Gastrocnemius medialis (tissue), 4 donors: ENCODE measurements at regions not wholly inside any gene's neighbourhood (a gene's known extent, or its start where the extent isn't known, plus 50 kb on each side); places are given as distances from the start of the nearest gene placed in this dataset.

Experiments used
- ATAC-seq, 2 donors: fragments of 150-250 bp; one replicate each; pipeline ENCODE4 v1.9.1; 2016
- DNase-seq, 2 donors: peaks; one replicate each; pipeline ENCODE4 v3.0.0-alpha.2; 2019
- H3K27ac ChIP-seq, 4 donors: fragments of 200-600 bp; sonication (generic); 1 replicate in 1 of 4; 2 replicates in 3 of 4; pipeline ENCODE4 v1.5.1; 2016 to 2018; ENCODE audit warnings: mild to moderate bottlenecking in 2 of 4, moderate library complexity in 1 of 4
- H3K27me3 ChIP-seq, 3 donors: fragments of 200-600 bp; sonication (generic) in 2 of 3; 1 replicate in 1 of 3; 2 replicates in 2 of 3; pipeline versions ENCODE4 v1.5.1 to v1.6.0; 2016 to 2019; ENCODE audit warnings: mild to moderate bottlenecking in 1 of 3, moderate library complexity in 1 of 3
- H3K36me3 ChIP-seq, 2 donors: fragments of 200-600 bp; sonication (generic) in 1 of 2; one replicate each; pipeline ENCODE4 v1.5.1; 2017 to 2018
- H3K4me1 ChIP-seq, 2 donors: fragments of 200-600 bp; sonication (generic) in 1 of 2; one replicate each; pipeline ENCODE4 v1.5.1; 2016 to 2017; ENCODE audit warnings: mild to moderate bottlenecking in 2 of 2
- H3K4me3 ChIP-seq, 4 donors: fragments of 200-600 bp; sonication (generic) in 3 of 4; 1 replicate in 1 of 4; 2 replicates in 3 of 4; pipeline ENCODE4 v1.5.1; 2016 to 2019; ENCODE audit warnings: mild to moderate bottlenecking in 2 of 4
- H3K9me3 ChIP-seq, 3 donors: fragments of 200-600 bp; sonication (generic) in 2 of 3; 1 replicate in 1 of 3; 2 replicates in 2 of 3; pipeline ENCODE4 v1.5.1; 2016 to 2019
- CTCF ChIP-seq, 5 experiments: fragments of 450-650 bp in 3 of 5; fragments of 200-600 bp in 2 of 5; sonication (generic) in 2 of 5; IDR thresholded peaks in 4 of 5; conservative IDR thresholded peaks in 1 of 5; 1 replicate in 4 of 5; 2 replicates in 1 of 5; pipeline ENCODE4 v1.5.1; 2016 to 2019; ENCODE audit warnings: antibody characterized with exemption in 5 of 5, mild to moderate bottlenecking in 3 of 5, moderate library complexity in 3 of 5
- POLR2A ChIP-seq, 2 donors: fragments of 450-650 bp; IDR thresholded peaks; one replicate each; pipeline ENCODE4 v1.6.1; 2017; ENCODE audit warnings: antibody characterized with exemption in 2 of 2, mild to moderate bottlenecking in 2 of 2, moderate library complexity in 2 of 2
- in situ Hi-C, 4 donors: fragments of 200-750 bp; cut with MboI; loops; one replicate each; pipeline versions ENCODE4 v1.15.0 to v1.8.0; 2017; ENCODE audit warnings: low sequenced_read_pairs in 4 of 4
- intact Hi-C: fragments of 100-400 bp; cut with DNase I; formaldehyde crosslinking; loops from one replicate; pipeline ENCODE4 v1.15.1; 2023; ENCODE audit warnings: low total_unique reads

DNA sequence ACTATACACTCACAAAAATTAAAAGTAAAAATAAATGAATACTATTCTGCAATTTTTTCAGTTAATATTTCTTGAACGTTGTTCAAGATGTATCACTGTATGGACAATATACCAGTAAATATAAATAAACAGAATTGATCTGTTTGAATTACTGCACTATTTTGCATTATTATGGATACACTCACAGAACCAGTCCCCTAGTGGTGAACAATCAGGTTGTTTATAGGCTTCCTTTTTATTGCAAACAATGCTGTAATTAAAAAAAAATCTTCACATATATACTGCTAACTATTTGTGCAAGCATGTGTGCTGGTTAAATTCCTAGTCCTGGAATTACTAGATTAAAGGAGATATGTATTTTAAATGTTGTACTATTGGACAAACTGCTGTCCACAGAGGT, 306.0 kb downstream of the FBXO15 start:
- intact Hi-C loops, result loop anchor here (5.0 kb wide), 1 partner anchor 1079 kb away; no protein-coding TSS in a partner anchor
- DNase-seq, result no peak
- H3K27me3 ChIP-seq, result peaks cover 0 to 4% (median 0%) of the 10 kb centered on the region in 3 donors
- ATAC-seq, result no peak
- H3K9me3 ChIP-seq, result no peaks in the 10 kb centered on the region
- peaks cover 0 to 5% of the 10 kb centered on the region in 2 donors for H3K4me1 ChIP-seq
- TF ChIP-seq POLR2A (IDR thresholded peaks at IDR 0.05) (no peak), CTCF (IDR thresholded peaks at IDR 0.05 in 4 of 5, conservative IDR thresholded peaks at IDR 0.05 in 1 of 5) (no peak)
- no peaks in the 10 kb centered on the region for H3K36me3 ChIP-seq
- H3K27ac ChIP-seq, result no peak overlapping the region
- no peak overlapping the region for H3K4me3 ChIP-seq
- in situ Hi-C loops, result loop anchor here in 1 of 4 donors (25.0 kb wide), 1 partner anchor 1079 kb away; no protein-coding TSS in a partner anchor

GRCh38 chr18:73840319-73840945, 307.2 kb downstream of the FBXO15 start:
- no peak for TF ChIP-seq CTCF (IDR thresholded peaks at IDR 0.05 in 4 of 5, conservative IDR thresholded peaks at IDR 0.05 in 1 of 5)
- no peak for TF ChIP-seq POLR2A (IDR thresholded peaks at IDR 0.05)
- no peaks in the 10 kb centered on the region for H3K9me3 ChIP-seq
- H3K36me3 ChIP-seq, result no peaks in the 10 kb centered on the region
- intact Hi-C loops, result loop anchor here (5.0 kb wide), 1 partner anchor 1078 kb away; no protein-coding TSS in a partner anchor
- ATAC-seq (no peak), DNase-seq (no peak)
- H3K27ac ChIP-seq, result no peak overlapping the region
- H3K4me3 ChIP-seq, result no peak overlapping the region
- in situ Hi-C loops, result loop anchor here in 1 of 4 donors (25.0 kb wide), 1 partner anchor 1078 kb away; no protein-coding TSS in a partner anchor
- H3K27me3 ChIP-seq, result peaks cover 0 to 4% (median 0%) of the 10 kb centered on the region in 3 donors
- H3K4me1 ChIP-seq, result peaks cover 0 to 5% of the 10 kb centered on the region in 2 donors

GRCh38 chr18:73839441-73839840, 308.2 kb downstream of the FBXO15 start:
- DNase-seq, result no peak
- Histone ChIP-seq H3K36me3 (no peaks in the 10 kb centered on the region), H3K4me1 (peaks cover 0 to 5% of the 10 kb centered on the region in 2 donors), H3K4me3 (no peak overlapping the region), H3K27ac (no peak overlapping the region), H3K27me3 (peaks cover 0 to 2% (median 0%) of the 10 kb centered on the region in 3 donors), H3K9me3 (no peaks in the 10 kb centered on the region)
- intact Hi-C loops, result no loop called here
- no peak for ATAC-seq
- TF ChIP-seq CTCF (IDR thresholded peaks at IDR 0.05 in 4 of 5, conservative IDR thresholded peaks at IDR 0.05 in 1 of 5), result no peak
- TF ChIP-seq POLR2A (IDR thresholded peaks at IDR 0.05), result no peak
- in situ Hi-C loops, result loop anchor here in 1 of 4 donors (25.0 kb wide), 1 partner anchor 1077 kb away; no protein-coding TSS in a partner anchor

DNA sequence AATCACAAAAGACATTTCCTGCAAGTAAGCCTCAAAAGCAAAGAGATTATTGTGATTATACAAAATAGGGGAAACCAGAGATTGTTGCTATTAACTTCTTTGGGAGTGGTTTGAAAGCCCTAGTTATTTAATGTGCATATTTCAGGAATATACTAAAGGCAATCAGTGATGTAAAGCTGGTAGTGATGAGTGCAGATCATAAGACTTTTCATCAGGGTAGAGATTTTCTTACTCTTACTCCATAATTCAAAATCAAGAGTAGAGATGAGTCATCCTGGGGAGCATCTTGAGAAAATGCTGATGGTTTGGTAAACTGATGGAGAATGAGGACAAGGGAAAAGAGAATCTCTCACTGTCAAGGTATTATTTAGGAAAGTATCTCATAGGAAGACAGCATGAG, 309.5 kb downstream of the FBXO15 start:
- Histone ChIP-seq H3K4me1 (peaks cover 0 to 5% of the 10 kb centered on the region in 2 donors), H3K27ac (no peak overlapping the region), H3K9me3 (no peaks in the 10 kb centered on the region), H3K27me3 (no peaks in the 10 kb centered on the region), H3K36me3 (no peaks in the 10 kb centered on the region), H3K4me3 (no peak overlapping the region)
- in situ Hi-C loops, result loop anchor here in 1 of 4 donors (25.0 kb wide), 1 partner anchor 1076 kb away; no protein-coding TSS in a partner anchor
- ATAC-seq (no peak), DNase-seq (no peak)
- intact Hi-C loops, result no loop called here
- no peak for TF ChIP-seq CTCF (IDR thresholded peaks at IDR 0.05 in 4 of 5, conservative IDR thresholded peaks at IDR 0.05 in 1 of 5)
- no peak for TF ChIP-seq POLR2A (IDR thresholded peaks at IDR 0.05)
